ENCODE measurements at regions not wholly inside any gene's neighbourhood (a gene's known extent, or its start where the extent isn't known, plus 50 kb on each side); places are given as distances from the start of the nearest gene placed in this dataset.
A peak's percentile ranks its signal among the peaks of the same experiment; 100 is the strongest.

- DNase-seq = no peak
Measured at GRCh38 chr3:117191245-117191644, 481.7 kb downstream of the TUSC7 start.

- no peak for DNase-seq
Measured at GRCh38 chr3:117192888-117193287, 483.3 kb downstream of the TUSC7 start.

- no peak for DNase-seq
Measured at GRCh38 chr3:117193390-117193789, 483.8 kb downstream of the TUSC7 start.

DNA sequence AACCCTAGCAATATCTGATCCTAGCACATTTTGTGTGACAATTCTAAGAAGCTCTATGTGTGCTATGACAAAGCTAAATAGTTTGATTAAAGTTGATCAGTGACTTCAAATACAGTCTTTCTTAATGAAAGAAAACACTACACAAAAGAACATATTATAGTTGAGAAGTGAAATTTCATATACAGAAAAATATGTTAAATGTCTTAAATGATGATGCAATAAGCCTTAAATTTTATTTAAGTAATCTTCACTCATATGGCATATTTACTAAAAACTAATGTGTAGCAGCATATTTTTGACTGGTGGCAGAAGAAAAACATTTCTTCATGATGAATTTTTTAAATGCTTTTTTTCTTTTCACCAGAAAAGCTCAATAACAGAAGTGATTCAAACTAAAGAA lies 485.5 kb downstream of the TUSC7 start:
- no peak for DNase-seq

DNA sequence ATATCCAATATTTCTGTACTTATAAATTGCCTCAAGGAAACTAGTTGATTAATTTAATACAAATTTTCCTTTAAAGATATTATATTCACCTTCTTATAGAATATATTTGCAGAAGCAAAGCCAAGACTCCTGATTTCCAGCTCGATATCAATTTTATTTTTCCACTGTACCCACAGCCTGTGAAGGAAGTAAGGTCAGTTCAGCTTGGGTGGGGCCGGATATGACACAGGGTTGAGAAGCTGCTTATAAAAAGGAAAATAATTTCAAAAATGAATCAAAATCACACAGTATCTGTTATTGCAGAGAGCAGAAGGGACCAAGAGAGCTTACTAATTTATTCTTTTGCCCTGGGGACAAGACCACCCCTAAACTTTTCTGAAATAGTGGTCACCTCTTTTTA lies 491.4 kb downstream of the TUSC7 start:
- DNase-seq = no peak

DNA sequence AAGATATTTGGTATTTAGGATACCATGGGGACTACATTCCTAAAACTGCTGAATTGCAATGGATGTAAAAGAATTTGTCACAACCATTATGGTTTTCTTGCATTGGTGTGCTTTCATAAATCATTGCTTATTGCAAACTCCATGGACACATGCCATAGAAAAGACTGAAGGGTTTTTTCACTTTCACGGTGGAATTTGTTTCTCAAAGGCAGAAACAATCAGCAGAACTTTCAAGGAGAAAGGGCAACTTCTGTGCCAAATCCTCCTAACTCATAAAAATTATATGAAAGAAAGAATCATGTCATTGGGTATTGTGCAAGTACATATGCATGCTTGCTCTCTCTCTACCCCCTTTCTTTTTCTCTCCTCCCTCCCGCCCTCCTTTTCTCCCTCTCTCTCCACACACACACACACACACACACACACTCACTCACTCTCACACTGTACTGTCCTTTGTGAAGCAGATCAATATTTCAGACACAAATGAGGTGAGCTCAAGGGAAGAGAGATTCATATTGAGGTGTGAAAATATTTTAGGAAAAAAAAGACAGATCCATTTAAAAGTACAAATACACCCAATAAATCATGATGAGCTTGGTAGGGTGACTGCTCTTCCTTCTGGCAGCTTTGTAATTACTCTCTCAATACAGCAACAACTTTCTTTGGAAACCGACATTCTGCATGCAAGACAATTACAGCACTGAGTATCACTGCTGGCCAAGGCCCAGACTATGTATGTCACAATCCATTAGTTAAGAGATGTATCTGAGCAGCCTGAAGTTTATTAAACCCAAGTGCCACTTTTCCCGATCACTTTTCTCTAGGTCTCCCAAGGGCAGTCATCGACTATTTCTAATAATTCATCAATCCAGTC lies 492.6 kb downstream of the TUSC7 start:
- peak; percentile 14 for DNase-seq

DNA sequence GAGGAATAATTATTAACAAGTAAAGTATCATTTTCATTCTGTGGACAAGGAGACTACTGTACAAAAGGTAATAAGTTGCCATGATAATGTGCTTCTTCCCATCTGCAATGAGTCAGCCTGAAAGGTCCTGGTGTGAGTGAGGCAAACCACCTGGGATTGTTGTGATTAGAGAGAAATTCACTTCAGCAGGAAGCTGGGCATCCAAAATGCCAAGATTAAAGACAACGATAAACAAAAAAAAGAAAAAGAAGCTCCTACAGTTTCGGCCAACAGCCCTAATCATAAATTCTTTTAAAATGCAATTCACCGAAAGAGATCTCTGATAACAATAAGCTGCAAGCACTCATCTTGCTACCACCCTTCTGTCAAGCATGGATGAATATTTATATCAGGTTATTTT lies 507.8 kb downstream of the TUSC7 start:
- DNase-seq = no peak

GRCh38 chr3:117217760-117218316 lies 508.3 kb downstream of the TUSC7 start:
- DNase-seq = no peak

DNA sequence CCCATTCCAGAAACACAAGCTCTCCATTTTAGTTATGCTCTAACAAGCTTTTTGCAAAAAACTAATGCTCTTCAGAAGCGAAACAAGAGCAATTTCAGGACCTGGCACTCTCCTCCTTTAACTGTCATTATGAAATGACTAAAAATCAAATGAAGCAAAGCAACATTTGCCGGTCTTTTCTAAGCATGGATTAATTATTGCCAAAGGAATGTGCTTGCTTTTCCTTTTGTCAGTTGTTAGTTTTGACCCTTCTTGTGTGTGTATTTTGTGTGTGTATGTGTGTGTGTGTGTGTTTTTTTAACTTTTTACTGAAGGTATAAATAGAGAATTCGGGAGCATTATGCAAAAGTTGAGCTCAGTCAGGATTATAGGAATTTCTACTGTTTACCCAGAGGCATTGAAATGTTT lies 509.1 kb downstream of the TUSC7 start:
- DNase-seq = no peak

GRCh38 chr3:117219296-117219695 lies 509.7 kb downstream of the TUSC7 start:
- no peak for DNase-seq

DNA sequence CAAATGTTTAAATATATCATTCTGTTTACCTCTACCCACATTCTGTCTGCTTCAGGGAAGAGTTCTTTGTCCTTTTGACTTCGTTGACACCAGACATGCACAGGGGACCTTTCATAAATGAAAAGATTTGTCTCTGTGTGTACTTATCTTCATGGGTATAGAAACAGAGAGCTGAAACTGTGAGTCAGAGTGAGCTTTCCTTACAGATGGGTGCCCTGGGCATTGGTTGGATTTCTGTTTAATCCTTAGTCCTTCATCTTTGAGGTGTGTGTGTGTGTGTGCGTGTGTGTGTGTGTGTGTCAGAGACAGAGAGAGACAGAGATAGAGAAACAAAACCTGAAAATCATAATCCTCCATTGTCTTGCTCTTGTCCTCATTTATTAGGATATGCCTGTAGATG lies 517.4 kb downstream of the TUSC7 start:
- no peak for DNase-seq

DNA sequence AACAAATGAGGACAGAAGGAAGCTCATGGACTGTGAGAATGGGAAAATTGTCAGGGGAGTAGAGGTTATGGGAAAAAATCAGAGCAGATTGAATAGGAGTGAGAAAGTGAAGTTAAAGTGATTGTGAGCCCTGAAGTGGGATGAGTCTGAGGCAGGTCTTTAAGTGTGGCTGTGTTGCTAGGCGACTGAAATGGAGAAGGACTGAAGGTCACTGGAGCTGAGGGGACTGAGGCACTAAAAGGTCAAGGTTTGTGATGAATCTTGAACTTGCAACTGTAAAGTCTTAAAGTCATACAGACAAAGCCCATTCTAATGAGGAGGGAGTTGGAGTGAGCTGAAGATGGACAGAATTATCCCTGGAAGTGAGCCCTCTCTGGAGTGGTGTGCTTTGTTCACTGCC lies 518.9 kb downstream of the TUSC7 start:
- DNase-seq = no peak

- DNase-seq = no peak
Measured at GRCh38 chr3:117230924-117231323, 521.3 kb downstream of the TUSC7 start.

DNA sequence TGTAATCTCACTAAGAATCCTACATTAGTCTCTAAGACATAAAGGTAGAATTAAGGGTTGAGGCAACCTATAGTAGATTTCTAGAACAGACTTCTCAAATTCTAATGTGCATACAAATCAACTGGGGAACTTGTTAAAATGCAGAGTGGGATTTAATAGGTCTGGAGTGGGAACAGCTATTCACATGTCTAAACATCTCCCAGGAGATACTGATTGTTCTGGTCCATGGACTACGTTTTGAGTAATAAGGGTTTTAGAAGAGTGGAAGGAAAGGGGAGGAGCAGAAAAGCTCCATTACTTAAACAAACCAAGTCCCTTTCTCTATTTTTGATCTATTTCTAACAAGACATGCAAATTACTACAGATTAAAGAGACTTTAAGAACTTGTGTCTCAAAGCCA lies 524.8 kb downstream of the TUSC7 start:
- DNase-seq = no peak

- DNase-seq = no peak
Measured at GRCh38 chr3:117235304-117235703, 525.7 kb downstream of the TUSC7 start.

- no peak for DNase-seq
Measured at GRCh38 chr3:117238806-117239205, 529.2 kb downstream of the TUSC7 start.

DNA sequence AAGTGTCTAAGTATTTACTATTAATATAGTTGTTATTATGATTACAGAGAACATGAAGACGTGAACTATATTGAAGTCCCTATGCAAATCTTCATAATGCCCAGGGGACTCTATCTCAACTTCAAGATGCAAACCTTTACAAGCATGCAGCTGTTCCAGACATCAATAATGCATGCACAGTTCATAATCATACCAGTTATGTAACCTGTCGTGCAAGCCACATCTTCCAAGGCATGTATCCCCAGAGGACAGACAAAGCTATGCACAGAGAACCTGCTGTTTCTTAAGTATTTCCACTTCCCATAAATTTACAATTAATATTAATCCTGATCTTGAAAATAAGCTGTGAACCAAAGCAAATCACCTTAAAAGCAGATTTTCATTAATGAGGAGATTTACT lies 534.1 kb downstream of the TUSC7 start:
- DNase-seq = no peak

GRCh38 chr3:117246771-117247555 lies 537.4 kb downstream of the TUSC7 start:
- no peak for DNase-seq

DNA sequence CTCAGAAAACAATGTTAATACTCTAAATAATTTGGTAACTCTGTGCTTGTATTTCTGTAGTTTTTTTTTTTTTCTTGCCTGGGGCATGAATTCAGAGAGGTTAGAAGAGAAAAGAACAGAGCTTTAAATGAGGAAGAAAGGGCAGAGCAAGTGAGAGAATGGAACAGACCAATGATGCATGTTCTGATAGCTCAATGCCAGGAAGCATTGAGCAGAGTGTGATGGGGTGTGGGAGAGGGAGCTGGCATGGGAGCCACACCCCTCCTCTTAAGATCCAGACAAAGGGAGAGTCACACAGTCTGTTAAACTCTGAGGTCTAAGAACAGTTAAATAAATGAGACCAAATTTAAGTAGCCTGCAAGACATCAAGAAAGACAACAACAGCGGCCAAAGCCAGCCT lies 538.6 kb downstream of the TUSC7 start:
- DNase-seq = no peak

GRCh38 chr3:117252208-117252607 lies 542.6 kb downstream of the TUSC7 start:
- DNase-seq = no peak

GRCh38 chr3:117252651-117253050 lies 543.1 kb downstream of the TUSC7 start:
- DNase-seq = no peak

GRCh38 chr3:117253636-117254035 lies 544.1 kb downstream of the TUSC7 start:
- DNase-seq = no peak

- peak; percentile 1 for DNase-seq
Measured at GRCh38 chr3:117254985-117255384, 545.4 kb downstream of the TUSC7 start.
